Suppressor macrophage treated with lipopolysaccharide for 4 hours (primary cell): ENCODE measurements at regions not wholly inside any gene's neighbourhood (a gene's known extent, or its start where the extent isn't known, plus 50 kb on each side); places are given as distances from the start of the nearest gene placed in this dataset.
"Not testable (repeated sequence)": the region's sequence is repeated elsewhere in the genome, so short reads cannot be mapped to it uniquely, and the experiment has no call there.

ENCODE experiments used
- DNase-seq: peaks from one replicate; pipeline ENCODE4 v3.0.0-alpha.2; 2020

DNA sequence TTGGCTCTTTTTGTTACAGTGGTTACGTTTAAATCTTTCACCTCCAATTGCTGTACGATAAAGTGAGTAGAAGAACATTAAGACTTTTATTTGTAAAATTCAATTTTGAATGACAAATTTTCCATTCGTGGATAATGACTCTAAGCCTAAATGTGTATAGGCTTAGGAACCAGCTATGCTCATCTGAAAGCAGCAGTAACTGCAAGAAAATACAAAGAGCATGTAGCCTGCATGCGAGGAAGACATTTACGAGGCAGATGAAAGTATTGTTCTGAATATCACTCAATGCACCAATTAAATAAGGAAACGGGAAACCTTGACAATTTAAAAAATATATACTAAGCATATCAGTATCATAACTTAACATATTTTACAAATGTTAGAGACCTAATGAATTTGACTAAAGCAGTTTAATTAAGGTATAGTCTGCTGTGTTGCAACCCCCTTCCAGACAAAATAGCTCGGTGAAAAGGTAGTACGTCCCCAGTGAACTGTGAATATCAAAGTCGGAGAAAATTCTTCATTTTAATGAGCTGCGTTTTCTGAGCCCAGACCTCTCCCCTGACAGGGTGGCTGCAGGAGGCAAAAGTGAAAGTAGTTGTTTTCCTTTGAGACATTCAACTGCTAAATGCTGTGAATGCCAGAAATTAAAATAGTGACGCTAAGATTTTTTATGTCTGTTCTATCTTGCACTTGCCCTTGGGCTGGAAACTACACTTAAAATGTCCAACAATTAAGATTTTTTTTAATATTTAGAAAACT lies 1236.5 kb upstream of the TENM3 start:
- no peak for DNase-seq

DNA sequence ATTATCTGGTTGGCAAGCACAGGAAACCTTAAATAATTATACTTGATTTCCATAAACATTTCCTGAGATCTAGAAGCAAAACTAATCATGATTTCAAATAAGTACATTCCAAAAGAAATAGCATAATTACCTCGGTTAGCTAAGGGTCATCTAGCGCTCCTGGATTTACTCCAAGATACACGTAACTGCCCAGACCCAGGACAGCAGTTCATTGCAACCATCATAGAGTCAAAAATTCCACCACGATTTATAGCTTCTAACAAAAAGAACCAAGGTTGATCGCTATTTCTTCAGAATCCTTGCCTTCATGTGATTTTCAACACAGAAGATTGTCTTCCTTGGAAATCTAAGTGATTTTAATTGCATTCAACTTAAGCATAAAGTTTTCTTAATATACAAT lies 1235.5 kb upstream of the TENM3 start:
- no peak for DNase-seq

DNA sequence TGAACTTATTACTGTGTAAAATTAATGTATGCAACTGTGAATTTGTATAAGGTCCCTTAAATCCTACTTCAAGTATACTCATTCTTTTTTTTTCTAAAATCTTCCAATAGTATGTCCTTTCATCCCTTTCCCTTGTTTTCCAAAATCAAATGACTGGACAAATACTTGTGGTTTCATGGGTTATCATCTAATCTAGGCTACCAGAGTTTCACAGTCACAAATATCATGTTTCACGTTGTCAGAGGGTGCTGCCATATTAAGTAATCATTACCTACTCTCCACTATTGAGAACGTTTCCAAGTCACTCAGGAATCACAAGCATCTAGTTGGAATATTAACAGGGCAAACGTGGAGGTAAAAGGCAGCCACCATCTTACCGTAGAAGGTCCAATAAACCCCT lies 1235.0 kb upstream of the TENM3 start:
- no peak for DNase-seq

DNA sequence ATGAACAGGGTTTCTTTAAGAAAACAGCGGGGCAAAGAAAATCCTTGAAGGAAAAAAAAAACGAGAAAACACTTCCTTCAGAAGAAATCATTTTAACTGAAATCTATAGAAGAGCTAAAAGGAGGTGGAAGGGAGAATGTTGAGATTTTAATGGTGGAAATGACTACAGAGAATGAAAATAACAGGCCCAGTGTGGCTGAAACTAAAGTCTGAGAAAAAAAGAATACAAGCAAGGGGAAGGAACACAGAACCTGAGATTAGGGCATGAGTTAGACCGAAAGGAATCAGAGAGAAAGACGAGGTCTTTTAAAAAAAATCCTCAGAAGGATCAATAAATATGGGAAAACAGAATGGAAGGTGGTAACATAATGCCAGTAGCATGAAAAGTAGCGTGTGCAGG lies 1230.0 kb upstream of the TENM3 start:
- DNase-seq = no peak

DNA sequence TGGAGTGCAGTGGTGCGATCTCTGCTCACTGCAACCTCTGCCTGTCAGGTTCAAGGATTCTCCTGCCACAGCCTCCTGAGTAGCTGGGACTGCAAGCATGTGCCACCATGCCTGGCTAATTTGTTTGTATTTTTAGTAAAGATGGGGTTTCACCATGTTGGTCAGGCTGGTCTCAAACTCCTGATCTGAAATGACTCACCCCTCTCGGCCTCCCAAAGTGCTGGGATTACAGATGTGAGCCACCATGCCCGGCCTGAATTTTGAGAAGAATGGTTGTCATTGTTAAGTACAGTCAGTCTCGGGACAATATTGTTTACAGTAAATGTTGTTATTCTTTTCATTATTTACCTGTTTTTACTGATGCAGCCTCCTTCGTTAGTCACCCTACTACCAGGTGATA lies 1226.2 kb upstream of the TENM3 start:
- DNase-seq = no peak

DNA sequence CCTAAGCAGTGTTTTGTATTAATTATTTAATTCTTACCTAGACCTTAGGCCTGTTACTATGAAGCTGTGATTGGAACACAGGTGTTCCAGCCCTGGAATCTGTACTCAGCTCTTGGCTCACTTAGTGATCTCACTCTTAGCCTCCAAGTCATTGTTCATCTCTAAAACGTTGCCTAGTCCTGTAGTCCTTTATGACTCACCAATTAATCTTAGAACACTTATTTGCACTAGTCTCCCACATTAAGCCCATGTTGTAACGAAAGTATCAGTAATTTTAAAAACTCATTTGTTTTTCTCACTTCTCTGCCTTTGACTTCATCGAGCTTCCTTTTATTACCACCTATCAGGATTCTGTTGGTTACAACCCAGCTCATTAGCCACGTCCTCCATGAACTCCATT lies 1224.7 kb upstream of the TENM3 start:
- no peak for DNase-seq

DNA sequence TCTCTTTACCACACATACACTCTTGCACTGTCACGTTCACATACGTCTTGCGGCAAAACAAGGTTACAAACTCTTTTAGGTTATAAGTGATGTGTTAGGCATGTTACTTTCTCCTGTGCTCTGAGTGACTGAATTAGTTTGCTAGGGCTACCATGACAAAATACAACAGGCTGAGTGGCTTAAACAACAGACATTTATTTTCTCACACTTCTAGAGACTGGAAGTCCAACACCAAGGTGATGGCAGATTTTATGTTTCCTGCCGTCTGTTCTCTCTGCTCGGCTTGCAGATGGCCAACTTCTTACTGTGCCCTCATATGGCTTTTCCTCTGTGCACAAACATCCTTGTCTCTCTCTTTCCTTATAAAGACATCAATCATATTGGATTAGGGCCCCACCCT lies 1224.3 kb upstream of the TENM3 start:
- no peak for DNase-seq

DNA sequence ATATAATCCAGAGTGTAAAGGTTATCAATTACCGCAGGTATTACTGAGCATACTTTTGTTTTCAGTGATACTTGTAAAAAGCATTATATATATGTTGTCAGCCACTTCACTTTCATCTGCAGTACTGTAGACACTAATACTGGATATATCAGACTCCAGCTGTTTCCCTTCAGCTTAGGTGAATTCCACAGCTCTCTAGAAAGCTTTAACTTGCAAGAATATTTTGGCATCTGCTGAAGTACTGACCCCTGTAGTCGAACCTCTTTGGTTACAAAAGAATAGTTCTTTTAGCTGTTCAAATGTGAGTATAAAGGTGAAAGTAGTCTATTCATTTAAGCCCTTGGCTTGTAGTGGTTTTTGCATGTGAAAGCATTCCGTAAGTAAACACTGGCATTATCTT lies 1222.7 kb upstream of the TENM3 start:
- DNase-seq = no peak

DNA sequence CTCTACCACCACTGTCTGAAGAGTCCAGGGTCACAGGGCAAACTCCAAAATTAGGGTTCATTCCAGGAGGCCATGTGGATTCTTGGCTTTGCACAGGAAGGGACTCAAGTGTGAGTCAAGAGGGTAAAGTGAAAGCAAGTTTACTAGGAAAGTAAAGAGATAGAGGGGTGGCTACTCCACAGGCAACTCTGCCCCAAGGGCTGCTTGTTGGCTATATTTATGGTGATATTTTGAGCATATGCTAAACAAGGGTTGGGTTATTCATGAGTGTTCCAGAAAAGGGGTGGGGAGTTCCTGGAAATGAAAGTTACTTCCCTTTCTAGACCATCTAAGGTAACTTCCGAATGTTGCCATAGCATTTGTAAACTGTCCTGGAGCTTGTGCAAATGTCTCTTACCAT lies 1222.0 kb upstream of the TENM3 start:
- no peak for DNase-seq

DNA sequence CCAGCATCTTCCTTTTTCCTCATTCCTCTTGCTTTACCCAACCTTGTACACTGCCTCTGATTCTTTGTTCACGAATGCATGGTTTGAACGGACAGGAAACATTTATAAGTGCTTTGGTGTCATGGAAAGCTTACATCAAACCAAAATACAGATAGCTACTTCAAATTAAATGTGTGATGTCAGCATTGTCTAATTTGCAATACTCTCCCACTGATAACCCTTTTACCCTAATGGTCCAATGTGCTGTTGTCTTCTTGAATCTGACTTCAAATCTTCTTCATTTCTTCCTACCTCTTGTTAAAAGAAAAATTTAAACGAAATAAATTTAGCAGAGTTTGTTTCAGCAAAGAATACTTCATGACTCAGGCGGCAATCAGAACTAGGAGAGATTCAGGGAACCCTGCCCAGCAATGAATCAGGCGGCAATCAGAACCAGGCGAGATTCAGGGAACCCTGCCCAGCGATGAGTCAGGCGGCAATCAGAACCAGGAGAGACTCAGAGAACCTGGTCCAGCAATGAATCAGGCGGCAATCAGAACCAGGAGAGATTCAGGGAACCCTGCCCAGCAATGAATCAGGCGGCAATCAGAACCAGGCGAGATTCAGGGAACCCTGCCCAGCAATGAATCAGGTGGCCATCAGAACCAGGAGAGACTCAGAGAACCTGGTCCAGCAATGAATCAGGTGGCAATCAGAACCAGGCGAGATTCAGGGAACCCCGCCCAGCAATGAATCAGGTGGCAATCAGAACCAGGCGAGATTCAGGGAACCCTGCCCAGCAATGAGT lies 1212.9 kb upstream of the TENM3 start:
- DNase-seq = not testable (repeated sequence)

DNA sequence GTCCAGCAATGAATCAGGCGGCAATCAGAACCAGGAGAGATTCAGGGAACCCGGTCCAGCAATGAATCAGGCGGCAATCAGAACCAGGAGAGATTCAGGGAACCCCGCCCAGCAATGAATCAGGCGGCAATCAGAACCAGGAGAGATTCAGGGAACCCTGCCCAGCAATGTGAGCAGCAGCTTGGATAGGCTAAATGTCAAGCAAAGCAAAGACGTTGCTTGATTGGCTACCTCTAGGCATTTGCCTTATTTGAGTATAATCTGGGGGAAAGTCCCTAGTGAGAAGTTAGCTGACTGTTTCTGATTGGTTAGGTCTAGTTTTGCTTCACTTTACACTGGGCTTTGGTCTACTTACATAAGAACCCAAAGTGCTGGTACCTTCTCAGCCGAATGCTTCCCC lies 1212.2 kb upstream of the TENM3 start:
- DNase-seq = no peak

DNA sequence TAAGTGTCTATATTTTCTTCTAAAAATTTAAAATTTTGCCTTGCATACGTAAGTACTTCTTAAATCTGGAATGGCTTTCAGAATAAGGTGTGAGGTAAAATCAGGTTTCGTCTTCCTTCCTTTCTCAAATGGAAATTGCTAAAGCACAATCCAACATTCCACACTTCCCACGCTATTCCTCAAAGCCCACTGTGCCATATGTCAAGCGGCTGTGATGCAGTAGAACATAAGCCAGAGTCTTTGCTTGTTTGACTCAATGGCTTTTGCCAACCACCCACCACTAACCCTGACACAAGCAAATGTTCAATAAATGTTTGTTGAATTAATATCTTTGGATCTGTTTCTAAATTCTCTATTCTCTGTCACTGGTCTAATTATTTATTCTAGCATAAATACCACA lies 1199.7 kb upstream of the TENM3 start:
- no peak for DNase-seq

DNA sequence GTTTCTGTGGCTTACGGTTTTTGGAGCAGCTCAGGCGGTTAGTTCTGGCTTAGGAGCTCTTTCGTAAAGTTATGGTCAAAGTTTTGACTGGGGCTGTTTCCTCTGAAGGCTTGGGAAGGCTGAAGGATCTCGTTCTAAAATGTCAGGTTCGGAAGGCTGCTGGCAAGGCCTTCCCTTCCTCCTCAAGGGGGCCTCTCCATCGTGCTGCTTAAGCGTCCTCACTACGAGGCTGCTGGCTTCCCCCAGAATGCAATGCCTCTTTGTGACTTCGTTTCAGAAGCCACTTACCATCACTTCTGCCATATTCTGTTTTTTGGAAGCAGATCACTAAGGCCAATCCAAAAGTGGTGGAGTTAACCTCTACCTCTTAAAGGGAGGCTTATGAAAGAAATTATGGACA lies 1196.4 kb upstream of the TENM3 start:
- no peak for DNase-seq

DNA sequence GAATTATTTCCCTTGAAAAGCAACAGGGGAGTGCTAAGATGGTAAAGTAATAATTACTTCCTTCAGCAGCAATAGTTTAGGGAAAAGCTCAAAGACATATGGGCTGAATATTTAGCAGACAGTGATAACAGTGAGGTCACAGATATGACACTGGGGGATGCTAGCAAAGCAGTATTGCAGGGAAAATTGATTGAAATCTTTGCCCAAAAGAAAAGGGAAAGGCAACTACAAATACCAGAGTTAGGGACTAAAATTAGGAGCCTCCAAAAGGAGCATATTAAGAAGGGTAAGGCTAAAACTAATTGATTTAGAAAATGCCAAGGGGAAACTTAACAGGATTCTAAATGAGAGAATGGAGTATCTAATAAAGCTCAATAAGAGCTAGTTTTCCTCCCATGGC lies 1191.3 kb upstream of the TENM3 start:
- no peak for DNase-seq

DNA sequence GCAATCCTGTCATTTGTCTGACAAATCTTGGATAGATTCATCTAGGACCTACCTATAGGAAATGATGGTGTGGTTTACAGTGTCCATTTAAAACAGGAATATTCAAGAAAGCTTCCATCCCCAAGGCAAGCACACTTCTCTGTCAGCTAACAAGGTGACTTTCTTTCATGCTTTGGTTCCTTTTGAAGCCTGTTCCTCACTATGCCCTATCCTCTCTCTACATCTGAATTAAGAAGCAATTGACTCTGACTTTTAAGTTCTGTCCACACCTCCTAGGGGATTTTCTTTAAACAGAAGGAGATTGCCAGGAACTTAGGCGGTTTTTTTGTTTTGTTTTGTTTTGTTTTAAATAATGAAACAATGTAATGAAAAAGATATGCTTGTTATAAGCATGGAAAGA lies 1181.4 kb upstream of the TENM3 start:
- DNase-seq = no peak

DNA sequence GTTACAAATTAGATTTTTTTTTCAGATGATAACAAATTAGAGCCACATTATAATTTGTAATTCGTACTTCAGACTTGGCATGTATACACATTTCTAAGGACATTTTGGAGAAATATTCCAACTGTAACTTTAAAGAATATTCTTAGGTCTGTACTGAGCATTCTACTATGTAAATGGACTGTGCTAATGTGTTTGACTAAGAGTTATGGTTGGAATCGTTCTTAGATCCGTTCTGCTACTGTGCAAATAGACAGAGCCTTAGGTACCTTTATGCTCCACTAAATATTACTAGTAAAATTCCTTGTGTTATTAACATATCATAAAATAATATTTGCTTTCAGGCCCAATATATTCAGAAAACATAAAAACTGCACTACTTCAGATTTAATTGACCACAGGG lies 1180.0 kb upstream of the TENM3 start:
- DNase-seq = no peak

DNA sequence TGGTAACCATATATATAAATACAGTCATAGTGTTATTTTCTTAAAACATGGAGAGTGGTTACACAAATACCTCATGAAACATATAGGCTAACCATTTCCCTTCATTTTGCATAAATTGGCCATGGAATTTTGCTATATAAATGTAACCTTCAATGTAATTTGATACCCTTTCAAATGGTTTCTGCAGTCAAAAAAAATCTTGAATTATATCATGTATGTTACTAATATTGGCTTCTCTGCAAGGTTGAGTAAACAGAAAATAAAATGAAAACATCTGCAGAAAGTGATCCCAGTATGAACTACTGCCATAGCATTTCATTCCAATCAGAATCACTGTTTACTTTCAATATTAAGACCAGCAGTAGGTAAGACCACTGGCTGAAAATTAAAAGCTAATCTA lies 1165.9 kb upstream of the TENM3 start:
- no peak for DNase-seq

DNA sequence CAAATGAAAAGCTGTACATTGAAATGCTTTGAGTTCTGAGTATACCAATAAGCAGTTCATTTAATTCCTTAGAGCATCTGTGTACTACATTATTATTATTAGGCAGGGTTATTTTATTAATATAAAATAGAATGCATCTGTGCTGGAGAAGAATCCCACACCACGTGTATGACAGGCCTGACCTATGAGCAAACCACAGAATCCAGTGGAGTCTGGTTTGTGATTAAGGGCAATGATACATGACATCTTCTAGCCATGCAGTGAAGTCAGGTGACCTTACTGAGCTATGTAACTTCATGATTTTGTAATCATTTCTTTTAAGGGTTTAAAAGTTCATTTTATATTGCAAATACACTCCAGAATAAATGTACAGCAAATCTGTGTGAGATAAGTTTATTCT lies 1165.0 kb upstream of the TENM3 start:
- DNase-seq = no peak

DNA sequence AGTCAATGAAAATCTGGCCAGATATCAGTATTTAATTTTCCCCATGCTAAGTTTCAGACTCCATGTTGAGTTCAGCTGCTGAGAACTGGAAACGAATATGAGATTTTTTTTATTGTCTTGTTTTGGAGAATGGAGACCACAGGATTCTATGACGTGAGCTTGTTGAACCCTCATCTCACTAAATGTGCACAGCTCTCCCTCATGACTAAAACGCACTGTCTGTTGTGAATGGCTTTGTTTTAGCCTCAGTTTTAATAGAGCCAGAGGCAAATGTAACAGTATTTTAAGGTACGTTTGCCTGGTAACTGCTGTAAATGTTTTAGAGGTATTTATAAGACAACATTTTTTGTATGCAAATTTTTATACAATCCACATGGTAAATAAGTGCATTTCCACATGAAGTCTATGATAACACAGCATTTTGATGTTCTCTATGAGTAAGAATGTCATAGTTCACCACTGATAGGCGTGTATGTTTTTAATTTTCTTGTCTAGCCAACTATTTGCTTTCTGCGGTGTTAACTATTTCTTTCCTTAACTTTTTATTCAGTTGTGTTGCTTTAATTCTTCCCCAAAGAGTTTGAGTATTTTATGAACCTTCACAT lies 1159.3 kb upstream of the TENM3 start:
- no peak for DNase-seq

DNA sequence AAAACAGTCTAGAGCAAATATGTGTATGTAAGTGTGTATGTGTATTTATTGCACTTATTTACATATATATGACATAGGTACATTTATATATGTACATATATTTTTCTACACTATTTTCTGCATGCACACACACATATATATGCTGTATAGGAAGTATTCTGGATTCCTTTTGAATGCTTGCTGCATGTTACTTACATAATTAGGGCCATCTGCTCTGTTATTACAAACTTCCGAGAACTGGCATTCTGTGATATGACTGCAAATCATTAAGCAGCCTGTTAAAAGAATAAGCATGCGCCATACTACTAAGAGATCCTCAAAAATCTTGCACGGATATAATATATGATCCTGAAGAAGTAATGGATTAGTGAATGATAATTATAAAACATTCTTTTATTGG lies 1157.6 kb upstream of the TENM3 start:
- no peak for DNase-seq

DNA sequence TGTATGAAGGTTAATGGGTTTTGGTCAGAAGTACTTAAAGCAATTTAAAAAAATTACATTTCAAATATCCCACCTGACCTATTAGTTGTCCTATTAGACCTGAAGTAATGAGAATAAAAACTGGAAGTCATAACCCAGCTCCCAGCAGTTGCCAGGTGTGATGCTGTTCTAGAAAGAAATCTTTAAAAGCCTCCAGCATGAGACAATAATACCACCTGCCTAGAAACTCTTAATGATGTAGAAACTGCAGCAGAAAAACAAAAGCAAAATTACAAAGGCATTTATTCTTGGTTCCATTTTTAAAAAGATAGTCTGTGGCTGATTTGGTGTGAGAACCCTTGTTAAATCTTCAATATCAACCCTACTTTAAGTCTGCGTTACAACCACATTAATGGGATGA lies 1137.7 kb upstream of the TENM3 start:
- no peak for DNase-seq

DNA sequence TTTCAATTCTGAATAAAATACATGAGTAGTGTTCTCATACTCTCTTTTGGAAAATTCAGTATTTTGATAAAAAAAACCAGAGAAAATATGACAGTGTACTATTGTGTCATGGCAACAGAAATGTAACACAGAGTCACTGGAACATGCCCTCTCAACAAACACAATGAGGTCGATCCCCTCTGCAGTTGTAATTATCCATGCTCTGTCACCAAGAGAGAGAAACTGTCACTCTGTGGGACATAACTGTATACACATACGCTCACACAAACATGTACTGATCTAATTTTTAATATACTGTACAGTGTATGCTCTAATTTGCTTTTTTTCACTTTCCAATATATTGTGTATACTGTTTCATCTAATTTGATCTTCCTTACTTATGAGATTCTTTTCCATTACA lies 1136.8 kb upstream of the TENM3 start:
- DNase-seq = no peak

DNA sequence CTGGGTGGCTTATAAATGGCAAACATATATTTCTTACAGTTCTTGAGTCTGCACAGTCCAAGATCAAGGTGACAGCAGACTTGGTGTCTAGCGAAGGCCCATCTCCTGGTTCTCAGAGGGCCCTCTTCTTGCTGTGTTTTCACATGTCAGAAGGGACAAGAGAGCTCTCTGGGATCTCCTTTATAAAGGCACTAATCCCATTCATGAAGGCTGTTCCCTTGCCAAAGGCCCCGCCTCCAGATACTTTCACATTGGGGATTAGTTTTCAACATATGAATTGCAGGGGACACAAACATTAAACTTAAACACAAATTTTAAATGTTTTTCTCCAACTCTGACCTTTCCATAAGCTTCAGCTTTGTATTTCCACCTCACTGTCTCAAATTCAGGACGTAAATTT lies 1135.0 kb upstream of the TENM3 start:
- DNase-seq = no peak

DNA sequence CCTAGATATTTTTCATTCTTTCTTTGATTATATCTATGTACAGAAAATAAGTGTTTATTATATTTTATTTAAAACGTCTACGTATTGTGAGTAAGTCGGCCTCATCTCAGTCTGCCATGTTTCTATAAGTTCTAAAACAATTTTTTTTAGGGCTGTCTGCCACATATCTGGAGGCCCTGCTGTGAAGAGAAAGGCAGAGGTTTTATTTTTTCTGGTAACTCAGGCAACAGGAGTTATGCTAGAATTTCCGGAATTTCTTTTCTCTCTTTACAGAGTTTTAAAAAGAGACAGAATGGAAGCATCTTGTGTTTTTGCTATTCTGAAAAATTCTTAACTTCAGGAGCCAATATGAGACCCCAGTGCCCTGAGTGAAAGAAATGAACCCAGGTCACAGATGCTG lies 1124.0 kb upstream of the TENM3 start:
- no peak for DNase-seq
